GM12878 (cell line): ENCODE measurements at regions not wholly inside any gene's neighbourhood (a gene's known extent, or its start where the extent isn't known, plus 50 kb on each side); places are given as distances from the start of the nearest gene placed in this dataset.

Experiments used
- ATAC-seq: fragments of 200-7000 bp; cut with Tn5 transposase; 3 replicates; pipeline ENCODE4 v1.9.1; 2020; ENCODE audit warnings: mild to moderate bottlenecking, moderate library complexity
- BruUV-seq: library from RNA; stranded (reverse); fragments of 400-500 nt; replicated peaks from 2 replicates; lab custom pipeline; 2021; lab: Mats Ljungman, UMichigan
- CTCF ChIA-PET: fragments of 300-600 bp; sonication (Branson Sonifier 250); formaldehyde crosslinking; extraction: SDS; loops from one replicate; lab custom pipeline; 2021; ENCODE audit warnings: inconsistent platforms; lab: Yijun Ruan, JAX
- POLR2A ChIA-PET: fragments of 350-600 bp; formaldehyde crosslinking; extraction: SDS; loops from one replicate; lab custom pipeline; 2021; ENCODE audit warnings: inconsistent platforms; lab: Charles Lee
- RAD21 ChIA-PET: fragments of 300-600 bp; sonication (Branson Sonifier 250); formaldehyde crosslinking; loops from one replicate; lab custom pipeline; 2023; ENCODE audit warnings: antibody characterized with exemption; ENCODE audit not compliant: unreplicated experiment; lab: Charles Lee
- SMC1A ChIA-PET: fragments of 300-600 bp; sonication (Branson Sonifier 250); formaldehyde crosslinking; loops from one replicate; lab custom pipeline; 2023; ENCODE audit not compliant: unreplicated experiment, uncharacterized antibody; lab: Charles Lee
- DNase-seq: peaks from one replicate; pipeline ENCODE4 v3.0.0-alpha.2; 2011; ENCODE audit warnings: low read depth, low spot score
- FAIRE-seq: peaks from 3 replicates; lab custom pipeline; 2011; peaks lifted over from hg19 to GRCh38; lab: Jason Lieb, UNC
- H2AFZ ChIP-seq: 2 replicates; pipeline ENCODE4 v1.6.0; 2011; ENCODE audit warnings: low read depth, low read length, control low read depth; ENCODE audit not compliant: control insufficient read depth
- H3K27ac ChIP-seq: 2 replicates; pipeline ENCODE4 v1.5.1; 2011; ENCODE audit warnings: control low read depth; ENCODE audit not compliant: control insufficient read depth, insufficient read depth
- H3K27me3 ChIP-seq, 2 experiments: replicated peaks in 1 of 2; 2 replicates each; pipeline versions ENCODE4 v1.6.0 to v1.6.1; 2011; ENCODE audit warnings: low read length in 1 of 2; ENCODE audit not compliant: control insufficient read depth in 2 of 2, insufficient read depth in 2 of 2
- H3K36me3 ChIP-seq, 2 experiments: 2 replicates each; pipeline ENCODE4 v1.5.1; 2011; ENCODE audit warnings: low read length in 1 of 2; ENCODE audit not compliant: control insufficient read depth in 2 of 2, insufficient read depth in 2 of 2
- H3K4me1 ChIP-seq: 2 replicates; pipeline ENCODE4 v1.6.1; 2011; ENCODE audit warnings: mild to moderate bottlenecking, low read length, moderate library complexity, mixed read lengths; ENCODE audit not compliant: control insufficient read depth, insufficient read depth
- H3K4me2 ChIP-seq: 2 replicates; pipeline ENCODE4 v1.6.0; 2011; ENCODE audit warnings: control low read depth; ENCODE audit not compliant: control insufficient read depth, insufficient read depth
- H3K4me3 ChIP-seq: fragments of 200-600 bp; sonication (generic); 2 replicates; pipeline ENCODE4 v1.5.1; 2016
- H3K79me2 ChIP-seq: 2 replicates; pipeline ENCODE4 v1.6.0; 2011; ENCODE audit warnings: low read length; ENCODE audit not compliant: control insufficient read depth, insufficient read depth
- H3K9ac ChIP-seq: 2 replicates; pipeline ENCODE4 v1.8.0; 2011; ENCODE audit warnings: low read length, control low read depth, mixed read lengths; ENCODE audit not compliant: control insufficient read depth, insufficient read depth
- H3K9me3 ChIP-seq: replicated peaks from 3 replicates; pipeline ENCODE4 v1.5.1; 2011; ENCODE audit warnings: mild to moderate bottlenecking, low read length; ENCODE audit not compliant: control insufficient read depth, insufficient read depth
- H4K20me1 ChIP-seq: 2 replicates; pipeline ENCODE4 v1.6.0; 2011; ENCODE audit not compliant: control insufficient read depth, insufficient read depth
- BACH1 ChIP-seq: fragments of 450-650 bp; IDR thresholded peaks from 2 replicates; pipeline ENCODE4 v1.6.1; 2017; ENCODE audit warnings: mild to moderate bottlenecking, borderline replicate concordance
- CHD2 ChIP-seq: IDR thresholded peaks from 2 replicates; pipeline ENCODE4 v1.6.1; 2011; ENCODE audit warnings: low read depth, low read length, improper control_type of control experiment, borderline replicate concordance
- E2F8 ChIP-seq: fragments of 450-650 bp; IDR thresholded peaks from 2 replicates; pipeline ENCODE4 v1.6.1; 2018; ENCODE audit warnings: mild to moderate bottlenecking, low read depth, moderate library complexity; ENCODE audit not compliant: partially characterized antibody
- ETV6 ChIP-seq, 2 experiments: fragments of 450-650 bp in 1 of 2; IDR thresholded peaks in 1 of 2; conservative IDR thresholded peaks in 1 of 2; 2 replicates each; pipeline ENCODE4 v1.6.1; 2014; ENCODE audit warnings: antibody characterized with exemption in 1 of 2, borderline replicate concordance in 1 of 2, low read depth in 1 of 2, mild to moderate bottlenecking in 1 of 2, moderate library complexity in 1 of 2
- EZH2 ChIP-seq: IDR thresholded peaks from 2 replicates; pipeline ENCODE4 v1.6.1; 2012; ENCODE audit warnings: low read depth, mild to moderate bottlenecking, control low read depth, inconsistent platforms, low read length, borderline replicate concordance; ENCODE audit not compliant: control insufficient read depth
- HSF1 ChIP-seq: fragments of 150-350 bp; IDR thresholded peaks from 2 replicates; pipeline ENCODE4 v1.6.1; 2014; ENCODE audit warnings: mild to moderate bottlenecking, low read depth, low read length
- JUNB ChIP-seq: IDR thresholded peaks from 2 replicates; pipeline ENCODE4 v1.6.1; 2016; ENCODE audit warnings: antibody characterized with exemption, mild to moderate bottlenecking
- MEF2B ChIP-seq: fragments of 450-650 bp; IDR thresholded peaks from 2 replicates; pipeline ENCODE4 v1.6.1; 2018; ENCODE audit warnings: mild to moderate bottlenecking, moderate library complexity; ENCODE audit not compliant: partially characterized antibody, poor library complexity, severe bottlenecking
- MXI1 ChIP-seq: fragments of 150-350 bp; IDR thresholded peaks from 2 replicates; pipeline ENCODE4 v1.6.1; 2011; ENCODE audit warnings: low read depth, mild to moderate bottlenecking, inconsistent platforms, low read length, improper control_type of control experiment
- POLR2AphosphoS5 ChIP-seq: IDR thresholded peaks from 2 replicates; pipeline ENCODE4 v1.6.1; 2011; ENCODE audit warnings: mild to moderate bottlenecking, low read length, inconsistent platforms
- TAF1 ChIP-seq: IDR thresholded peaks from 2 replicates; pipeline ENCODE4 v1.6.1; 2011; ENCODE audit warnings: mild to moderate bottlenecking, low read depth, low read length, borderline replicate concordance
- TARDBP ChIP-seq: IDR thresholded peaks from 2 replicates; pipeline ENCODE4 v1.6.1; 2016; ENCODE audit warnings: borderline replicate concordance
- ZNF24 ChIP-seq: fragments of 450-650 bp; IDR thresholded peaks from 2 replicates; pipeline ENCODE4 v1.6.1; 2017; ENCODE audit warnings: antibody characterized with exemption, mild to moderate bottlenecking
- WGBS: methylation state at CpG from one replicate; pipeline ENCODE4 v1.1.6; 2016; ENCODE audit warnings: low lambda C conversion rate; ENCODE audit not compliant: insufficient replicate concordance, insufficient coverage; ENCODE audit errors: missing lambda C conversion rate; 5-methylcytosine and 5-hydroxymethylcytosine counted together
- in situ Hi-C: fragments of 300-500 bp; cut with MboI; formaldehyde crosslinking; loops from 9 replicates; pipeline ENCODE4 v1.14.3; 2018; ENCODE audit warnings: mixed read lengths
- intact Hi-C: fragments of 100-400 bp; cut with micrococcal nuclease; formaldehyde crosslinking; loops from one replicate; pipeline ENCODE4 v1.14.2; 2022; ENCODE audit not compliant: unreplicated experiment

- FAIRE-seq (no peak), DNase-seq (no peak), ATAC-seq (no peak)
- no peak overlapping the region for H3K4me2 ChIP-seq
- H3K4me1 ChIP-seq, result no peaks in the 10 kb centered on the region
- no peaks in the 10 kb centered on the region for H4K20me1 ChIP-seq
- BruUV-seq, result no TSS peak
- TF ChIP-seq ZNF24 (no peak), JUNB (no peak), ETV6 (conservative IDR thresholded peaks at IDR 0.05 in 1 of 2, IDR thresholded peaks at IDR 0.05 in 1 of 2; ENCODE audit: borderline replicate concordance in 1 of 2, low read depth in 1 of 2) (no peak), POLR2AphosphoS5 (no peak), MEF2B (no peak), HSF1 (no peak), TAF1 (no peak), TARDBP (no peak), CHD2 (no peak), BACH1 (no peak), E2F8 (no peak), MXI1 (no peak), EZH2 (no peak)
- no peaks in the 10 kb centered on the region for H3K79me2 ChIP-seq
- RAD21 ChIA-PET, result no interaction called here
- no peaks in the 10 kb centered on the region for H3K27me3 ChIP-seq
- intact Hi-C loops, result no loop called here
- H3K27ac ChIP-seq, result no peak overlapping the region
- H2AFZ ChIP-seq, result no peak overlapping the region
- WGBS, result 23% methylated on average over 7 of the region's 7 CpGs
- H3K4me3 ChIP-seq, result no peak overlapping the region
- POLR2A ChIA-PET, result no interaction called here
- H3K9ac ChIP-seq, result no peak overlapping the region
- SMC1A ChIA-PET, result no interaction called here
- in situ Hi-C loops, result no loop called here
- no peaks in the 10 kb centered on the region; a peak in 1 of 4 replicates for H3K36me3 ChIP-seq
- CTCF ChIA-PET, result no interaction called here
- H3K9me3 ChIP-seq, result no peaks in the 10 kb centered on the region
Measured at GRCh38 chr14:53847881-53848280, 108.7 kb downstream of the BMP4 start.
